ENCODE measurements at regions not wholly inside any gene's neighbourhood (a gene's known extent, or its start where the extent isn't known, plus 50 kb on each side); places are given as distances from the start of the nearest gene placed in this dataset.

GRCh38 chr2:222146488-222146887 lies 152.3 kb downstream of the PAX3 start:
- DNase-seq (no peak), ATAC-seq (no peak)
- Mint-ChIP-seq H3K27me3 (no peaks in the 10 kb centered on the region), H3K4me1 (no peaks in the 10 kb centered on the region), H3K4me3 (no peak overlapping the region), H3K27ac (no peak overlapping the region), H3K9me3 (peaks cover 0 to 5% of the 10 kb centered on the region in 2 donors)

- Mint-ChIP-seq H3K4me1 (no peaks in the 10 kb centered on the region), H3K4me3 (no peak overlapping the region), H3K9me3 (peaks cover 3% of the 10 kb centered on the region in 2 donors), H3K27ac (no peak overlapping the region), H3K27me3 (no peaks in the 10 kb centered on the region)
- ATAC-seq, result no peak
- no peak for DNase-seq
Observed at GRCh38 chr2:222142027-222142426, 156.8 kb downstream of the PAX3 start.

- Mint-ChIP-seq H3K4me3 (no peak overlapping the region), H3K27ac (no peak overlapping the region), H3K27me3 (no peaks in the 10 kb centered on the region), H3K4me1 (no peaks in the 10 kb centered on the region), H3K9me3 (peaks cover 0 to 23% of the 10 kb centered on the region in 2 donors)
- ATAC-seq (no peak), DNase-seq (no peak)
Observed at GRCh38 chr2:222136106-222136630, 162.6 kb downstream of the PAX3 start.

GRCh38 chr2:222134654-222135053 lies 164.1 kb downstream of the PAX3 start:
- no peak overlapping the region for H3K27ac Mint-ChIP-seq
- no peak overlapping the region for H3K4me3 Mint-ChIP-seq
- H3K9me3 Mint-ChIP-seq, result peaks cover 0 to 23% of the 10 kb centered on the region in 2 donors
- no peaks in the 10 kb centered on the region for H3K4me1 Mint-ChIP-seq
- no peaks in the 10 kb centered on the region for H3K27me3 Mint-ChIP-seq
- no peak for ATAC-seq
- no peak for DNase-seq

GRCh38 chr2:222133897-222134296 lies 164.9 kb downstream of the PAX3 start:
- Mint-ChIP-seq H3K4me1 (no peaks in the 10 kb centered on the region), H3K4me3 (no peak overlapping the region), H3K27ac (no peak overlapping the region), H3K27me3 (no peaks in the 10 kb centered on the region), H3K9me3 (peaks cover 0 to 23% of the 10 kb centered on the region in 2 donors)
- ATAC-seq (no peak), DNase-seq (no peak)

GRCh38 chr2:222130855-222131254 lies 167.9 kb downstream of the PAX3 start:
- H3K27me3 Mint-ChIP-seq, result no peaks in the 10 kb centered on the region
- no peak for DNase-seq
- H3K4me1 Mint-ChIP-seq, result no peaks in the 10 kb centered on the region
- H3K9me3 Mint-ChIP-seq, result peaks cover 4 to 15% of the 10 kb centered on the region in 2 donors
- no peak overlapping the region for H3K27ac Mint-ChIP-seq
- H3K4me3 Mint-ChIP-seq, result no peak overlapping the region
- no peak for ATAC-seq

- DNase-seq (no peak), ATAC-seq (no peak)
- H3K4me1 Mint-ChIP-seq, result no peaks in the 10 kb centered on the region
- H3K4me3 Mint-ChIP-seq, result no peak overlapping the region
- no peaks in the 10 kb centered on the region for H3K27me3 Mint-ChIP-seq
- no peak overlapping the region for H3K27ac Mint-ChIP-seq
- H3K9me3 Mint-ChIP-seq, result peaks cover 4 to 8% of the 10 kb centered on the region in 2 donors
Observed at GRCh38 chr2:222127660-222128059, 171.1 kb downstream of the PAX3 start.

GRCh38 chr2:222120933-222121332 lies 177.9 kb downstream of the PAX3 start:
- H3K4me3 Mint-ChIP-seq, result no peak overlapping the region
- no peak overlapping the region for H3K27ac Mint-ChIP-seq
- H3K9me3 Mint-ChIP-seq, result no peaks in the 10 kb centered on the region
- H3K27me3 Mint-ChIP-seq, result no peaks in the 10 kb centered on the region
- no peak for ATAC-seq
- H3K4me1 Mint-ChIP-seq, result no peaks in the 10 kb centered on the region
- no peak for DNase-seq

- H3K9me3 Mint-ChIP-seq, result peaks cover 5 to 11% of the 10 kb centered on the region in 2 donors
- no peaks in the 10 kb centered on the region for H3K27me3 Mint-ChIP-seq
- ATAC-seq (no peak), DNase-seq (no peak)
- H3K27ac Mint-ChIP-seq, result no peak overlapping the region
- no peak overlapping the region for H3K4me3 Mint-ChIP-seq
- no peaks in the 10 kb centered on the region for H3K4me1 Mint-ChIP-seq
Observed at GRCh38 chr2:222115296-222115695, 183.5 kb downstream of the PAX3 start.

- ATAC-seq (no peak), DNase-seq (no peak)
- Mint-ChIP-seq H3K27me3 (no peaks in the 10 kb centered on the region), H3K4me3 (no peak overlapping the region), H3K27ac (no peak overlapping the region), H3K9me3 (peaks cover 5 to 7% of the 10 kb centered on the region in 2 donors), H3K4me1 (no peaks in the 10 kb centered on the region)
Observed at GRCh38 chr2:222108957-222109585, 189.7 kb downstream of the PAX3 start.

GRCh38 chr2:222108497-222108896 lies 190.3 kb downstream of the PAX3 start:
- no peak overlapping the region for H3K27ac Mint-ChIP-seq
- no peaks in the 10 kb centered on the region for H3K27me3 Mint-ChIP-seq
- no peak for ATAC-seq

GRCh38 chr2:222105046-222105445 lies 193.8 kb downstream of the PAX3 start:
- Mint-ChIP-seq H3K27ac (peak overlapping the region in 1 of 2 donors; percentile 75), H3K4me1 (no peaks in the 10 kb centered on the region), H3K9me3 (peaks cover 0 to 2% of the 10 kb centered on the region in 2 donors), H3K4me3 (no peak overlapping the region), H3K27me3 (no peaks in the 10 kb centered on the region)
- DNase-seq, result no peak
- ATAC-seq, result no peak

More at GRCh38 chr2:222108497-222108896, 190.3 kb downstream of the PAX3 start:
- Mint-ChIP-seq H3K4me1 (no peaks in the 10 kb centered on the region), H3K4me3 (no peak overlapping the region), H3K9me3 (peaks cover 5 to 7% of the 10 kb centered on the region in 2 donors)
- no peak for DNase-seq

GRCh38 chr2:222102575-222103349 lies 196.0 kb downstream of the PAX3 start:
- H3K27me3 Mint-ChIP-seq, result no peaks in the 10 kb centered on the region
- H3K9me3 Mint-ChIP-seq, result no peaks in the 10 kb centered on the region
- DNase-seq (no peak), ATAC-seq (no peak)
- H3K27ac Mint-ChIP-seq, result no peak overlapping the region
- no peaks in the 10 kb centered on the region for H3K4me1 Mint-ChIP-seq
- no peak overlapping the region for H3K4me3 Mint-ChIP-seq

GRCh38 chr2:222100704-222101699 lies 197.8 kb downstream of the PAX3 start:
- Mint-ChIP-seq H3K9me3 (no peaks in the 10 kb centered on the region), H3K4me1 (no peaks in the 10 kb centered on the region), H3K27me3 (no peaks in the 10 kb centered on the region), H3K27ac (no peak overlapping the region), H3K4me3 (no peak overlapping the region)
- DNase-seq (no peak), ATAC-seq (no peak)

- ATAC-seq, result no peak
- H3K27ac Mint-ChIP-seq, result no peak overlapping the region
- H3K27me3 Mint-ChIP-seq, result peaks cover 7% of the 10 kb centered on the region
Observed at GRCh38 chr2:222088561-222088960, 210.2 kb downstream of the PAX3 start.

More at GRCh38 chr2:222088561-222088960, 210.2 kb downstream of the PAX3 start:
- H3K9me3 Mint-ChIP-seq, result peaks cover 13 to 16% of the 10 kb centered on the region in 2 donors
- H3K4me3 Mint-ChIP-seq, result no peak overlapping the region
- H3K4me1 Mint-ChIP-seq, result no peaks in the 10 kb centered on the region
- no peak for DNase-seq

Measured in stimulated activated naive CD8-positive, alpha-beta T cell treated with anti-CD3 and anti-CD28 coated beads, Interleukin-15, amount 100 ng/mL, for 72 hours (primary cell).